Keratinocyte (primary cell): ENCODE measurements at regions not wholly inside any gene's neighbourhood (a gene's known extent, or its start where the extent isn't known, plus 50 kb on each side); places are given as distances from the start of the nearest gene placed in this dataset.

Source experiments
- EZH2 ChIP-seq: IDR thresholded peaks from one replicate; pipeline ENCODE4 v1.6.1; 2012; ENCODE audit warnings: inconsistent platforms, mild to moderate bottlenecking, low read length, moderate library complexity
- TF ChIP-seq, protein P1 (sequence below), 3 experiments: IDR thresholded peaks in 1 of 3; conservative IDR thresholded peaks in 1 of 3; optimal IDR thresholded peaks in 1 of 3; 2 replicates in 2 of 3; 3 replicates in 1 of 3; pipeline versions ENCODE3 to v1.5.1; 2011; ENCODE audit warnings: low read length in 3 of 3, mild to moderate bottlenecking in 3 of 3, moderate library complexity in 2 of 3, control low read depth in 1 of 3, inconsistent platforms in 1 of 3; ENCODE audit not compliant: insufficient read depth in 2 of 3; ENCODE audit errors: extremely low read depth in 1 of 3

DNA sequence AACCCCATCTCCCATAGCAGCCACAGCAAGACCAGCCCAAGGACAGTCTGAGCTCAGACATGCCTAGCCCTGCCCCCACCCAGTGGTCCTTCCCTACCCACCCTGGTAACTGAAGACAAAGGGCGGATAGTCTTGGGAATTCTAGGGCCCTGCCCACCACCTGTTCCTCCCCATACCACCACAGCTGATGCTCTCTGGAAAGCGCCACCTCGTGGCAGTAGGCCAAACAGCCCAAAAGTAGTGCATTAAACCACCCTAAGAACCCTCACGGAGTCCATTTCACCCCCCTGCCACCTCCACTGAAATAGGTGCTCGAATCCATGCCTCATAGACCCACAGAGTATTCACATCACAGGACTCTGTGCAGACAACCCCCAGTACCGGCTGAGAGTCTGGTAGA is 1021.4 kb downstream of the CDH8 start:
- no peak for TF ChIP-seq EZH2
- TF ChIP-seq, protein P1, sequence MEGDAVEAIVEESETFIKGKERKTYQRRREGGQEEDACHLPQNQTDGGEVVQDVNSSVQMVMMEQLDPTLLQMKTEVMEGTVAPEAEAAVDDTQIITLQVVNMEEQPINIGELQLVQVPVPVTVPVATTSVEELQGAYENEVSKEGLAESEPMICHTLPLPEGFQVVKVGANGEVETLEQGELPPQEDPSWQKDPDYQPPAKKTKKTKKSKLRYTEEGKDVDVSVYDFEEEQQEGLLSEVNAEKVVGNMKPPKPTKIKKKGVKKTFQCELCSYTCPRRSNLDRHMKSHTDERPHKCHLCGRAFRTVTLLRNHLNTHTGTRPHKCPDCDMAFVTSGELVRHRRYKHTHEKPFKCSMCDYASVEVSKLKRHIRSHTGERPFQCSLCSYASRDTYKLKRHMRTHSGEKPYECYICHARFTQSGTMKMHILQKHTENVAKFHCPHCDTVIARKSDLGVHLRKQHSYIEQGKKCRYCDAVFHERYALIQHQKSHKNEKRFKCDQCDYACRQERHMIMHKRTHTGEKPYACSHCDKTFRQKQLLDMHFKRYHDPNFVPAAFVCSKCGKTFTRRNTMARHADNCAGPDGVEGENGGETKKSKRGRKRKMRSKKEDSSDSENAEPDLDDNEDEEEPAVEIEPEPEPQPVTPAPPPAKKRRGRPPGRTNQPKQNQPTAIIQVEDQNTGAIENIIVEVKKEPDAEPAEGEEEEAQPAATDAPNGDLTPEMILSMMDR (optimal IDR thresholded peaks at IDR 0.05 in 1 of 3, IDR thresholded peaks at IDR 0.05 in 1 of 3, conservative IDR thresholded peaks at IDR 0.05 in 1 of 3; ENCODE audit: extremely low read depth in 1 of 3, insufficient read depth in 2 of 3, low read length in 3 of 3), result no peak
